Right cardiac atrium (tissue), 5 donors: ENCODE measurements at regions not wholly inside any gene's neighbourhood (a gene's known extent, or its start where the extent isn't known, plus 50 kb on each side); places are given as distances from the start of the nearest gene placed in this dataset.

ENCODE experiments used
- ATAC-seq, 2 donors: fragments of 200-7000 bp; cut with Tn5 transposase; one replicate each; pipeline versions ENCODE4 v1.8.0 to v1.9.1; 2020; ENCODE audit warnings: moderate library complexity in 2 of 2, mild to moderate bottlenecking in 1 of 2
- DNase-seq, 3 donors: peaks; one replicate each; pipeline ENCODE4 v3.0.0-alpha.2; 2020
- H3K27ac ChIP-seq: one replicate; pipeline ENCODE4 v1.5.1; 2013; ENCODE audit warnings: mild to moderate bottlenecking, low read length, control low read depth, moderate library complexity
- H3K27me3 ChIP-seq: one replicate; pipeline ENCODE4 v1.6.1; 2013; ENCODE audit not compliant: control insufficient read depth, insufficient read depth
- H3K4me1 ChIP-seq: one replicate; pipeline ENCODE4 v1.6.1; 2013; ENCODE audit warnings: low read length; ENCODE audit not compliant: control insufficient read depth, insufficient read depth
- H3K4me3 ChIP-seq: one replicate; pipeline ENCODE4 v1.5.1; 2013; ENCODE audit warnings: low read length, control low read depth
- H3K9me3 ChIP-seq: one replicate; pipeline ENCODE4 v1.6.1; 2013; ENCODE audit warnings: low read length; ENCODE audit not compliant: control insufficient read depth
- WGBS: extraction: QIAGEN DNeasy Blood & Tissue Kit; methylation state at CpG from one replicate; pipeline ENCODE4 v1.1.7; 2013; 5-methylcytosine and 5-hydroxymethylcytosine counted together
- intact Hi-C, 4 donors: fragments of 100-400 bp; cut with DNase I; formaldehyde crosslinking; loops; one replicate each; pipeline versions ENCODE4 v1.11.0 to v1.14.0; 2022 to 2023
- donor health status: healthy with polysubstance abuse.
- donor health status: DM: no; HTN: yes; CAD: no.
- donor health status: DM: no; HTN: no; CAD: no.
- donor health status: DM: no; HTN: yes; CAD: no; lungs with severe emphysema.
- donor health status: DM: yes; HTN: yes; CAD: no.

DNA sequence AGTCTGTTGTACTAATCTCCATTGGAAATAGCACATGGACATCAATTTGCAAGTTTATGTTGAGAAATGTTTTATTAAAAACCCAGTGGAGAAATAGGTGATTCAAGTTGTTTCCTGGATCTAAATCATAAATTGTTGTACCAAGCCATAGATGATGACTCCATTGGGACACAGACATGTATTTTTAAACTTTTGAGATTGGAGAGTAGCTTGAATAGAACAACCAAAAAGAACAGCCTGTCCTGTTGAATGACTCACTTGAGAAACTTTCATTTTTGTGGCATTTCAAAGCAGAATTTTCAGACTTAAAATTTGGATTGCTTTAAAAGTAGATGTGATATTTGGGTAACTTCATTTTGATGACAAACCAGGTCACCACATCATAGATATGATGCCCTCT is 197.5 kb downstream of the GPAM start:
- H3K4me1 ChIP-seq, result no peaks in the 10 kb centered on the region
- H3K27ac ChIP-seq, result no peak overlapping the region
- peak; percentile 48 to 55 for ATAC-seq
- no peak overlapping the region for H3K4me3 ChIP-seq
- H3K9me3 ChIP-seq, result no peaks in the 10 kb centered on the region
- no peak for DNase-seq
- no peaks in the 10 kb centered on the region for H3K27me3 ChIP-seq
- intact Hi-C loops, result no loop called here

DNA sequence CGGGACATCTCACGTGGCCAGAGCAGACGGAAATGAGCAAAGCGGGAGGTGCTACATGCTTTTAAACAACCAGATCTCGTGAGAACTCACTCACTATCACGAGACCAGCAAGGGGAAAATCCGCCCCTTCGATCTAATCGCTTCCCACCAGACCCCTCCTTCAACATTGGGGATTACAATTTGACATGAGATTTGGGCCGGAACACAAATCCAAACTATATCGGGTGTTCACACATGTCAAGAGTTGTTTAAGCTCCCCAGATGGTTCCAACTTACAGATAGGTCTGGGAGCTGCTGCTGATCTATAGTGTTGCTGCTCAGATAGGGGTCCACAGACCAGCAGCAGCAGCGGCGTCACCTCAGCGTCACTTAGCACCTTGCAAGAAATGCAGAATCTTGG is 194.9 kb downstream of the GPAM start:
- 69% methylated on average over 14 of the region's 14 CpGs for WGBS

DNA sequence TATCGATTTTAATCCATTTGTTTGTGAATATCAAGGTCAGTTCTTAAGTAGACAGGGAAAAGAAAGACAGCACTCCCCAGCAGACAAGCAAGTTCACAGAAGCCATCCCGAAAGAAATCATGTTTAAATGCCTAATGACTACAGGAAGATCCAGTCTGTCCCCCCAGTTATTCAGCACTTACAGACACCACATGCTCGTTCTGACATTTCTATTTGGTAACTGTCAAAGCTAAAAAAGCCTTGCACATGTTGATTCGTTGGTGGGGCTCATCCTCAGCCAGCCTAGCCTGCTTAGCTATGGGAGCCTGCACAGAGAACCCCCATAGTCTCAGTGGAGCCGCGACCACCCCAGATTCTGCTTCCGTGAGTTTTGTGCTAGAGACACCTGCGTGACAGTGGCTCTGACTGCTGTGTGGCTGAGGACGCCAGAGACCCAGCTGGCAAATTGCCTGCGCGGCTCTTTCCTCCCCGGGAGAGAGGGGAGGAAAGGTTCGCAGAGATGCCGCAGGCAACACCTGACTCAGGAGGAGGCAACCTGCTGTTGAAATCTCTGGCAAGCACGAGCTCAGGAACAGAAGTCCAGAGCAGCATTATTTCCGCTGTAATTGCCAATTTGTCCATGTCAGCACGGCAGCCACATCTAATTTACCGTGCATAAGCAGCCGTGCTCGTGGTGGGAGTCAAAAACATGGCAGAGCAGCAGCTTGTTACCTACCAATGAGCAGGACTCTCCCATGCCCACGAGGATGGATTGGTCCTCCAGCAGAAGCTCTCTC is 194.2 kb downstream of the GPAM start:
- intact Hi-C loops, result no loop called here
- WGBS, result 74% methylated on average over 21 of the region's 21 CpGs
- Histone ChIP-seq H3K4me1 (no peaks in the 10 kb centered on the region), H3K9me3 (no peaks in the 10 kb centered on the region), H3K27me3 (no peaks in the 10 kb centered on the region), H3K27ac (no peak overlapping the region), H3K4me3 (no peak overlapping the region)
- ATAC-seq, result no peak
- DNase-seq, result no peak

More for the DNA sequence above, 194.9 kb downstream of the GPAM start:
- Histone ChIP-seq H3K27ac (no peak overlapping the region), H3K27me3 (no peaks in the 10 kb centered on the region), H3K4me3 (no peak overlapping the region), H3K4me1 (no peaks in the 10 kb centered on the region), H3K9me3 (no peaks in the 10 kb centered on the region)
- DNase-seq, result no peak
- intact Hi-C loops, result no loop called here
- no peak for ATAC-seq

DNA sequence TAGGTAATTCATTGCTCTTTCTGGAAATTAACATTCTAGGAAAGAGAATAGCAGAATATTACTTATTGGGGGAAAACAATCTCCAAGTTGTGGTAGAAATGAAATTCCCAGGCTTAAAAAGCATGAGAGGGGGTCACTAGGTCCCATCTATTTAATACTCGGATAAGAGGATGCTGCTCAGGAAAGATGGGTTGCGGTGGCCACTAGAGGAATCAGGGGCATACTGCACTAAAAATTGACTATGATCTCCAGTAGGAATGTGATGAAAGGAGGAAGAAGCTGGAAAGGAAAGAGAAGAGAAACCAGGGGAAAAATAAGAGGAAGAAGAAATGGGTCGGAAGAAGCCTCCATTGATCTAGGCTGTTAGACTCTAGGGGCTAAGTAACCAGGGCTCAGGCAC is 192.8 kb downstream of the GPAM start:
- ATAC-seq (no peak), DNase-seq (no peak)
- Histone ChIP-seq H3K27me3 (no peaks in the 10 kb centered on the region), H3K27ac (no peak overlapping the region), H3K4me1 (no peaks in the 10 kb centered on the region), H3K4me3 (no peak overlapping the region), H3K9me3 (no peaks in the 10 kb centered on the region)
- intact Hi-C loops, result no loop called here
- 63% methylated on average over 3 of the region's 3 CpGs for WGBS

DNA sequence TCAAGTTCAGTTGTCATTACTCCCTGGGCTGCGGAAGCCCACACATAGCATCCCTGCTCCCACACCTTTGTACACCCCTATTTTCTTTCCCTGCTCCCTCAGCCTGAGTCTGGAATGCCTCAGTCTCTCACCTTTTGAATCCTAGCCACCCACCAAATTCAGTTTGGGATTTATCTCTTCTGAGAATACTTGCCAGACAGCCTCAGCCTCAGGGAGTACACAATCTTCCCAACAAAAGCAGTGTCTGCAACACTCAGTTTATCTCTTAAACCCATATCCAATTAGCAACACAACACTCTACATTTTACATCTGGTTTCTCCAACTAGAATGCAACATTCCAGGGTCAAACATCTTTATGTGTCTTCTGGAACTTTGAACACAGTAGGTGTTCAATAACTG is 190.2 kb downstream of the GPAM start:
- DNase-seq (no peak), ATAC-seq (no peak)
- H3K27me3 ChIP-seq, result no peaks in the 10 kb centered on the region
- WGBS, result 71% methylated on average over 1 of the region's 1 CpG
- no peaks in the 10 kb centered on the region for H3K4me1 ChIP-seq
- no peak overlapping the region for H3K27ac ChIP-seq
- H3K9me3 ChIP-seq, result no peaks in the 10 kb centered on the region
- H3K4me3 ChIP-seq, result no peak overlapping the region
- intact Hi-C loops, result no loop called here

DNA sequence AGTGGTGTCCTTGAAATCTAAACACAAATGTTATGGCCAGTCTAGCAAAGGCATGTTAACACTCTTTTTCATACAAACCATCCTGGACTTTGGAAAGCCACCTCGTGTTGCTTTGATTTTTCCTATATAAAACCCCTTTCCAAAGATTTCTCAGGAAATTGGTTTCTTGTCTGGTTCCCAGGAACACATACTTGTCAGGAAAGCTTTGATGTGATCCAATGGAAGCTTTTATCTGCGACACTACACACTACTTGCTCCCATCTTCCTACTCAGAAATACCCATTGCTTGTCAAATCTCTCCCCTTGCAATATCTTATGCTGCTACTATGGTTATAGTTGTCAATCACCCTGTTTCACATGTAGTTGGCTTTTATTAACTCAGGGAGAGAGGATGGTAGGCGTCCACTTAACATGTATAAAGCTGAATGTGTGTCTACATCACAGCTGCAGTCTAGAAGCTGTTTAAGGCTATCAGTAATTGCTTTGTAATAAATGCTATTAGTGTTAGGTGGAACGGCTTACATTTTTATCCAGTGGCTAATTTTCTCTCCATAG is 189.6 kb downstream of the GPAM start:
- 50% methylated on average over 4 of the region's 4 CpGs for WGBS
- no peak for ATAC-seq
- H3K27me3 ChIP-seq, result no peaks in the 10 kb centered on the region
- no peak for DNase-seq
- no peaks in the 10 kb centered on the region for H3K9me3 ChIP-seq
- intact Hi-C loops, result no loop called here
- H3K4me3 ChIP-seq, result no peak overlapping the region
- H3K27ac ChIP-seq, result no peak overlapping the region
- no peaks in the 10 kb centered on the region for H3K4me1 ChIP-seq

DNA sequence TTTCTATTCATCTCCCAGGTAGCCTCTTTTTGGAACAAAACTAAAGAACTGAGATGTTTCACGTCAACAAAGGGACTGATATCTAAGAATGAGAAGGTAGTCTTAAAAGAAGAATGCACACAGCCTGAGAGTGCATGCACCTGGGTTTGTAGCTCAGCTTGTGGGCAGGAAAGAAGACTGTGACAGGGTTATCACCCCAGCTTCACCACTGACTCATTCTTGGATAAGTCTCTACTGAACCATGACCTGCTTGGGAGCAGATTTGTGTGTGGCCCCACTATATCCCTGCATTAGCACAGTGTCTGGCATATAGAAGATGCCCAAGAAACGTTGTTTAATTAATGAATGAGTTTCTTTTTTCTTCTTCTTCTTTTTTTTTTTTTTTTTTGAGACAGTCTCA is 187.5 kb downstream of the GPAM start:
- no peak overlapping the region for H3K4me3 ChIP-seq
- WGBS, result 54% methylated on average over 2 of the region's 2 CpGs
- intact Hi-C loops, result no loop called here
- H3K4me1 ChIP-seq, result no peaks in the 10 kb centered on the region
- DNase-seq (no peak), ATAC-seq (no peak)
- H3K27ac ChIP-seq, result no peak overlapping the region
- no peaks in the 10 kb centered on the region for H3K27me3 ChIP-seq
- no peaks in the 10 kb centered on the region for H3K9me3 ChIP-seq

DNA sequence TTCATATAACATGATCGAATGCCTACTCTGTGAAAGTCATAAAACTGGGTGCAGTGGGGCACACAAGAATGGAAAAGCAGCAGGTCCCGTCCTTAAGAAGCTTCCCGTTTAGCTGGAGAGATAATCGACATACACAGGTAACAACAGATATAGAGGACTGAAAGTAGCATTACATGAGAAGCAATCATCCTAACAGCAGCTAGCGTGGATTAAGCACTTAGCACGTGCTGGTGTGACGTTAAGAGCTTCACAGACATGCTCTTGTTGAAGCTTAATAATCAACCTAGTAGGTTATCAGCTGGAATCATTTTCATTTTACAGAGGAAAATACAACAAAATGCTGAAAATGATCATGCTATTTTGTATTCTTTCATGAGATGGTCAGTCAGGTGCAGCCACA is 184.8 kb downstream of the GPAM start:
- intact Hi-C loops, result no loop called here
- Histone ChIP-seq H3K27me3 (no peaks in the 10 kb centered on the region), H3K4me3 (no peak overlapping the region), H3K4me1 (no peaks in the 10 kb centered on the region), H3K27ac (no peak overlapping the region), H3K9me3 (no peaks in the 10 kb centered on the region)
- 63% methylated on average over 7 of the region's 7 CpGs for WGBS
- no peak for ATAC-seq
- DNase-seq, result no peak

DNA sequence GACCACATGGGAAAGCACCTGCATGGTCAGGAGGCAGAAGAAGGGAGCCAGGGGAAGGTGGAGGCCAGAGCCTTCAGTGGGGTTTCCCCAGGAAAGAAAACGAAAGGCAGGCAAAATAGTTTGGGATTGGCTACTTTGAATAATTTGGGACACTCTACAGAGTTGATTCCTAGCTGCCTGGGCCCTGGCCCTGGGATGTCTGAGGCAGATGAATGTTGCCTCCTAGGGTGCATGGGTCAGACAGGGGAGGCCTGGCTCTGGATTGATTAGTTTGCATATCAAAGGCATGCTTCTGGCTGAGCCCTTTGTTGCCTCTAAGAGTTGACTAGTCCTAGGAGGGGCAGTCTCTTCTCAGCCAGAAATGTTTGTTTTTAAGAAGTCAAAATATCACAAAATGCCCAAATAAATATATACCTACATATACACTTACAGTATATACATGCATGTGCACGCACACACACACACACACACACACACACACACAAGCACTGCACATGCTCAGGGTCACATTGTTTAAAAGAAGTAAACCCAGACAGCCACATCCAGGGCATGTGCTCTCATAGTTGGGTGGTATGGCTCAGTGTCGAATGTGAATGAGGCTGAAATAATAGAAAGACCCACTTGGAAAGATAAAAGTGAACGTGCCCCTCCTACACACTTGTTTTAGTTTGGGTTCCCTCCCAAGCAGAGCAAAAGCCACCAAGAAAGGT is 184.2 kb downstream of the GPAM start:
- DNase-seq, result no peak
- Histone ChIP-seq H3K4me1 (no peaks in the 10 kb centered on the region), H3K27ac (no peak overlapping the region), H3K4me3 (no peak overlapping the region), H3K27me3 (no peaks in the 10 kb centered on the region), H3K9me3 (no peaks in the 10 kb centered on the region)
- 41% methylated on average over 4 of the region's 4 CpGs for WGBS
- ATAC-seq, result no peak
- intact Hi-C loops, result no loop called here

DNA sequence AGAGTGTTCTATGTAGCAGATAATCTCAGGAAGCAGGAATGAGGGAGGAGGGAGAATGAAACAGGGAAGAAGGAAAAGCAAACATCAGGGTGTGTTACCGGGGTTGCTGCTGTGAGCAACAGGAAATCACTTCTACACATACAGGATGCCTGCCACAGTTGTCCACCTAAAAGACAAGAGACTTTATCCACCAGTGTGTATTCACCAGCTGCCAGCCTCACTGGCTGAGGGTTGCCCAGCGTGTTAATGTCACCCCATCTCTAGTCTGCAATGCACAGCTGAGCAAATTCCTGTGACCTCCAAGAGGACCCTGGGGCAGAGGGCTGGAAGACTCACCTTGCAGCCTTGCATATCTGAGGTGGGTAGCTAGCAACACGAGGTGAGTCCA is 183.7 kb downstream of the GPAM start:
- Histone ChIP-seq H3K27me3 (no peaks in the 10 kb centered on the region), H3K27ac (no peak overlapping the region), H3K4me3 (no peak overlapping the region), H3K9me3 (no peaks in the 10 kb centered on the region), H3K4me1 (no peaks in the 10 kb centered on the region)
- WGBS, result 37% methylated on average over 3 of the region's 3 CpGs
- DNase-seq, result no peak
- intact Hi-C loops, result no loop called here
- no peak for ATAC-seq

DNA sequence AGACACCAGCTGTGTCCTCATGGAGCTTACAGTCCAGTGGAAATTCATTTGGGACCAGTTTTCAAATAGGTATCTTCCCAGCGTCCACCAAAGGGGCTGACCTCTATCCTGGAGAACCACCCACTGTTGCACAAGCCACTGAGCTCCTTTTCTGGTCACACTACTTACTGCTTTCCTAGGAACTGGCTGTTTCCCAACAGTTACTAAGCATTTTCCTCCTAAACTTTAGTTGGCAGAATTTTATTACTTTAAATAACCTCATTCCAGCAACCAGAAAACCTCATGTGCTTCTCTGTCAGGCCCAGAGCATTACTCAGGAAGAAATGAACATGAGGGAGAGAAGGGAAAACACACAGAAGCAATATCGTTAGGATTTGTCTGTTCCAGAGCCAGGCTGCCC is 183.1 kb downstream of the GPAM start:
- no peak overlapping the region for H3K4me3 ChIP-seq
- ATAC-seq (peak; percentile 21 to 55), DNase-seq (no peak)
- no peaks in the 10 kb centered on the region for H3K9me3 ChIP-seq
- H3K4me1 ChIP-seq, result no peaks in the 10 kb centered on the region
- 67% methylated on average over 2 of the region's 2 CpGs for WGBS
- H3K27ac ChIP-seq, result no peak overlapping the region
- no peaks in the 10 kb centered on the region for H3K27me3 ChIP-seq
- intact Hi-C loops, result no loop called here
